HG03025 (cell line): ENCODE measurements at regions not wholly inside any gene's neighbourhood (a gene's known extent, or its start where the extent isn't known, plus 50 kb on each side); places are given as distances from the start of the nearest gene placed in this dataset.

Experiments used
- ATAC-seq: cut with Tn5 transposase; IDR thresholded peaks from one replicate; pipeline ENCODE4 v1.9.1; 2021; ENCODE audit warnings: mild to moderate bottlenecking, moderate library complexity; ENCODE audit not compliant: unreplicated experiment, low FRiP score

GRCh38 chr22:49183208-49183825 lies 644.4 kb downstream of the BRD1 start:
- ATAC-seq: no peak

GRCh38 chr22:49182416-49182815 lies 645.3 kb downstream of the BRD1 start:
- no peak for ATAC-seq

GRCh38 chr22:49181942-49182341 lies 645.7 kb downstream of the BRD1 start:
- ATAC-seq: no peak

GRCh38 chr22:49181431-49181830 lies 646.2 kb downstream of the BRD1 start:
- ATAC-seq: no peak

- ATAC-seq: no peak
Observed at GRCh38 chr22:49180683-49181024, 647.0 kb downstream of the BRD1 start.

- ATAC-seq: no peak
Observed at GRCh38 chr22:49179886-49180682, 647.6 kb downstream of the BRD1 start.

GRCh38 chr22:49179175-49179574 lies 648.5 kb downstream of the BRD1 start:
- ATAC-seq: no peak

GRCh38 chr22:49178246-49179005 lies 649.2 kb downstream of the BRD1 start:
- no peak for ATAC-seq

GRCh38 chr22:49177666-49178065 lies 650.0 kb downstream of the BRD1 start:
- no peak for ATAC-seq

- ATAC-seq: no peak
Observed at GRCh38 chr22:49176956-49177355, 650.7 kb downstream of the BRD1 start.

GRCh38 chr22:49170053-49170452 lies 657.6 kb downstream of the BRD1 start:
- no peak for ATAC-seq

GRCh38 chr22:49169074-49169744 lies 658.5 kb downstream of the BRD1 start:
- ATAC-seq: no peak

GRCh38 chr22:49168219-49168813 lies 659.4 kb downstream of the BRD1 start:
- ATAC-seq: no peak

- ATAC-seq: no peak
Observed at GRCh38 chr22:49166746-49167145, 660.9 kb downstream of the BRD1 start.

- ATAC-seq: no peak
Observed at GRCh38 chr22:49166211-49166610, 661.5 kb downstream of the BRD1 start.

- ATAC-seq: no peak
Observed at GRCh38 chr22:49164773-49165320, 662.8 kb downstream of the BRD1 start.

- ATAC-seq: no peak
Observed at GRCh38 chr22:49163960-49164690, 663.5 kb downstream of the BRD1 start.

GRCh38 chr22:49163258-49163959 lies 664.3 kb downstream of the BRD1 start:
- no peak for ATAC-seq

- ATAC-seq: no peak
Observed at GRCh38 chr22:49162841-49163240, 664.8 kb downstream of the BRD1 start.
